SU-DHL-6 (cell line): ENCODE measurements at regions not wholly inside any gene's neighbourhood (a gene's known extent, or its start where the extent isn't known, plus 50 kb on each side); places are given as distances from the start of the nearest gene placed in this dataset.

ENCODE experiments used
- H2AFZ ChIP-seq: fragments of 200-600 bp; sonication (generic); 2 replicates; pipeline ENCODE4 v1.6.1; 2014; ENCODE audit warnings: low read depth, mild to moderate bottlenecking, moderate library complexity, mixed read lengths, antibody characterized with exemption, low read length; ENCODE audit not compliant: severe bottlenecking
- H3F3A ChIP-seq: fragments of 200-600 bp; shearing (Covaris generic); 2 replicates; pipeline ENCODE4 v1.6.0; 2016; ENCODE audit warnings: antibody characterized with exemption, mild to moderate bottlenecking; ENCODE audit not compliant: insufficient read depth
- H3K27ac ChIP-seq: fragments of 200-600 bp; sonication (generic); 2 replicates; pipeline ENCODE4 v1.5.1; 2016; ENCODE audit warnings: low read depth, mild to moderate bottlenecking, low read length, moderate library complexity, mixed read lengths
- H3K27me3 ChIP-seq: fragments of 200-600 bp; sonication (generic), shearing (Covaris generic); 2 replicates; pipeline ENCODE4 v1.6.0; 2014; ENCODE audit warnings: mild to moderate bottlenecking, low read length
- H3K36me3 ChIP-seq: fragments of 200-600 bp; sonication (generic); 2 replicates; pipeline ENCODE4 v1.6.1; 2014; ENCODE audit warnings: mild to moderate bottlenecking, low read length, mixed read lengths
- H3K4me2 ChIP-seq: fragments of 300-600, 200-600 bp; shearing (Covaris generic), sonication (generic); 2 replicates; pipeline ENCODE4 v1.6.0; 2014; ENCODE audit warnings: low read length, low read depth, mild to moderate bottlenecking; ENCODE audit not compliant: poor library complexity, severe bottlenecking
- H3K4me3 ChIP-seq: fragments of 200-600 bp; sonication (generic); 2 replicates; pipeline ENCODE4 v1.5.1; 2014; ENCODE audit warnings: antibody characterized with exemption, low read length, mild to moderate bottlenecking, mixed read lengths; ENCODE audit not compliant: insufficient read depth, poor library complexity, severe bottlenecking
- H3K79me2 ChIP-seq: fragments of 200-600 bp; sonication (generic); 2 replicates; pipeline ENCODE4 v1.6.1; 2014; ENCODE audit warnings: mild to moderate bottlenecking, low read length, moderate library complexity; ENCODE audit not compliant: insufficient read depth
- H3K9ac ChIP-seq: fragments of 200-600 bp; sonication (generic); 2 replicates; pipeline ENCODE4 v1.7.0; 2014; ENCODE audit warnings: mild to moderate bottlenecking, low read length
- H3K9me2 ChIP-seq: fragments of 200-600 bp; sonication (generic); replicated peaks from 2 replicates; pipeline ENCODE4 v1.6.1; 2014; ENCODE audit warnings: low read length; ENCODE audit not compliant: insufficient read depth
- H3K9me3 ChIP-seq: fragments of 200-600 bp; sonication (generic); 2 replicates; pipeline ENCODE4 v1.6.1; 2014; ENCODE audit warnings: low read length, mixed read lengths; ENCODE audit not compliant: insufficient read depth
- H4K20me1 ChIP-seq: fragments of 200-600 bp; sonication (generic); 2 replicates; pipeline ENCODE4 v1.6.1; 2014; ENCODE audit warnings: low read depth, mild to moderate bottlenecking, antibody characterized with exemption, low read length, moderate library complexity, mixed read lengths
- CTCF ChIP-seq: fragments of 200-600 bp; sonication (generic); IDR thresholded peaks from one replicate; pipeline ENCODE4 v1.5.1; 2017; ENCODE audit warnings: antibody characterized with exemption, mild to moderate bottlenecking, low read length, moderate library complexity; ENCODE audit not compliant: insufficient read depth, poor library complexity, severe bottlenecking
- EZH2phosphoT487 ChIP-seq: fragments of 200-600 bp; sonication (generic), shearing (Covaris generic); conservative IDR thresholded peaks from 2 replicates; pipeline ENCODE4 v1.6.1; 2018; ENCODE audit warnings: mild to moderate bottlenecking, antibody characterized with exemption, low read length, moderate library complexity, mixed read lengths

- H3K36me3 ChIP-seq: no peaks in the 10 kb centered on the region
- H3K27ac ChIP-seq: no peak overlapping the region
- H3F3A ChIP-seq: no peaks in the 10 kb centered on the region
- no peaks in the 10 kb centered on the region for H3K79me2 ChIP-seq
- H4K20me1 ChIP-seq: no peaks in the 10 kb centered on the region
- H2AFZ ChIP-seq: no peak overlapping the region
- H3K27me3 ChIP-seq: no peaks in the 10 kb centered on the region
- TF ChIP-seq CTCF (no peak), EZH2phosphoT487 (no peak)
- no peaks in the 10 kb centered on the region for H3K9me3 ChIP-seq
- no peaks in the 10 kb centered on the region for H3K9me2 ChIP-seq
- no peak overlapping the region for H3K9ac ChIP-seq
- no peak overlapping the region for H3K4me2 ChIP-seq
- H3K4me3 ChIP-seq: no peak overlapping the region
Measured at GRCh38 chr11:106520920-106521319, 443.5 kb downstream of the AASDHPPT start.

GRCh38 chr11:106523171-106523570, 445.7 kb downstream of the AASDHPPT start:
- Histone ChIP-seq H3K9ac (no peak overlapping the region), H3K27ac (no peak overlapping the region), H3F3A (no peaks in the 10 kb centered on the region), H3K27me3 (no peaks in the 10 kb centered on the region), H4K20me1 (no peaks in the 10 kb centered on the region), H3K4me3 (no peak overlapping the region), H3K36me3 (no peaks in the 10 kb centered on the region), H3K4me2 (no peak overlapping the region), H3K9me2 (no peaks in the 10 kb centered on the region), H3K9me3 (no peaks in the 10 kb centered on the region), H3K79me2 (no peaks in the 10 kb centered on the region), H2AFZ (no peak overlapping the region)
- no peak for TF ChIP-seq EZH2phosphoT487
- TF ChIP-seq CTCF: no peak

GRCh38 chr11:106523921-106524320, 446.5 kb downstream of the AASDHPPT start:
- Histone ChIP-seq H3K4me3 (no peak overlapping the region), H3K27me3 (no peaks in the 10 kb centered on the region), H3K4me2 (no peak overlapping the region), H3F3A (no peaks in the 10 kb centered on the region), H3K36me3 (no peaks in the 10 kb centered on the region), H3K27ac (no peak overlapping the region), H2AFZ (no peak overlapping the region), H3K9me2 (no peaks in the 10 kb centered on the region), H3K9me3 (no peaks in the 10 kb centered on the region), H3K79me2 (no peaks in the 10 kb centered on the region), H3K9ac (no peak overlapping the region), H4K20me1 (no peaks in the 10 kb centered on the region)
- TF ChIP-seq CTCF: no peak
- TF ChIP-seq EZH2phosphoT487: no peak
